T-helper 2 cell treated with Interferon-gamma antibody and Interleukin-4, amounts not matched to agents 5 μg/mL and 100 μg/mL, for 36 hours (primary cell): ENCODE measurements at regions not wholly inside any gene's neighbourhood (a gene's known extent, or its start where the extent isn't known, plus 50 kb on each side); places are given as distances from the start of the nearest gene placed in this dataset.

Experiments used
- DNase-seq: peaks from one replicate; pipeline ENCODE4 v3.0.0; 2021; ENCODE audit warnings: low spot score
- H3K27ac Mint-ChIP-seq: one replicate; pipeline ENCODE4 v1.8.0; 2021; ENCODE audit warnings: mild to moderate bottlenecking, mixed read lengths
- H3K27me3 Mint-ChIP-seq: one replicate; pipeline ENCODE4 v1.8.0; 2021; ENCODE audit warnings: low read depth, mixed read lengths
- H3K36me3 Mint-ChIP-seq: one replicate; pipeline ENCODE4 v1.8.0; 2021; ENCODE audit warnings: low read depth, mixed read lengths
- H3K4me1 Mint-ChIP-seq: one replicate; pipeline ENCODE4 v1.8.0; 2021; ENCODE audit warnings: low read depth, mixed read lengths
- H3K4me3 Mint-ChIP-seq: one replicate; pipeline ENCODE4 v1.8.0; 2022; ENCODE audit warnings: mild to moderate bottlenecking, moderate library complexity, mixed read lengths
- H3K9me3 Mint-ChIP-seq: one replicate; pipeline ENCODE4 v1.8.0; 2021; ENCODE audit warnings: mixed read lengths

DNA sequence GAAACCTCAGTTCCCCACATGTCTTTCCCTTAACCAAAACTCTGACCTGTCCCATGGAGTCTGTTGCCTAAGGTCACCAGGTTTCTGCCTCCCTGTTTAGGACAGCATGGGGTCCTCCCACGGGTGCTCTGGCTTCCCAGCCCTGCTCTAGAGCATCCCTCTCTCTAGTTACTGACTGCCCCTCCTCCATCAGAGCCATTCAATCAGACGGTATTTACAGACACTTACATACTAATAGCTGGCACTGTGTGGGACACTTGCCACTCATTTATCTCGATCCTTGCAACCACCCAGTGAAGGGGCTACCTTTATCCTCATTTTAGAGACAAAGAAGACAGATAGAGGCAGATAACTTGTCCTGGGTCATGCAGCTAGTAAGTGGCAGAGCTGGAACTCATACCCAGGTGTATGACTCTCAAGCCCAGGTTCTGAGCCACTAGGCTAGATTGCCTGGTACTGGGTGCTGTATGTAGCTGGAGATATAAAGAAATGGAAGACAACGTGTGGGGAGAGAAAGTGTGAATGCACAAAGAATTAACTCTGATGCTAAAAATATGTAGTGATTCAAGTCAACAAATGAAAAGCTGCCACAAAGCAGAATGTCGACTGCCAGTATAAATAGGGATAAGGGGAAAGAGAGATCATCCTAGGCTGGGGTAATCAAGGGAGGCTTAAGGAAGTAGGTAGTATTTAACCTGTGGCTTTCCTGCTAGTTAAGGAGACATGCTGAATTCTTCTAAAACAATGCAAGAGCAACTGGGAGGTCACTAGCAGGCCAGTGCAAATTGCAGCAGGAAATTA is 52.5 kb upstream of the PDE8B start:
- H3K27me3 Mint-ChIP-seq, result peaks cover 8% of the 10 kb centered on the region
- peaks cover 16% of the 10 kb centered on the region for H3K4me1 Mint-ChIP-seq
- H3K4me3 Mint-ChIP-seq, result no peak overlapping the region
- H3K36me3 Mint-ChIP-seq, result no peaks in the 10 kb centered on the region
- no peaks in the 10 kb centered on the region for H3K9me3 Mint-ChIP-seq
- no peak overlapping the region for H3K27ac Mint-ChIP-seq
- no peak for DNase-seq

DNA sequence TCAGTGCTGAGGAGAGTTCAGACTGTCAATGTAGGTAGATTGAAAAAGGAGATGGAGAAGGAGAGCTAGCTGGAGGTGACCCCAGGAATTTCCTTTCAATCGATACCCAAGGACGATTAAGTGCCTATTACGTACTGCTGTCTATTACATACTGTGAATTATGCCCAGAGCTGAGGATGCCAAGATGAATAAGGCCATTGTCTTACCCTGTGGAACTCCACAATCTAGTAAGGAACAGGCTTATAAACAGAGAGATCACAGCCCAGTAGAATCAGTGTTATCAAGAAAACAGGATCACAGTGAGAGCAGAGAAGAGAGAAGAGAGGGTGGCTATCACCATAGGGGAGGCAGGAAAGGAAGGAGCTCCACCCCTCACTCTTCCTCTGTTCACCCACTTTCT is 54.1 kb upstream of the PDE8B start:
- DNase-seq, result no peak
- Mint-ChIP-seq H3K4me1 (peaks cover 16% of the 10 kb centered on the region), H3K9me3 (no peaks in the 10 kb centered on the region), H3K36me3 (no peaks in the 10 kb centered on the region), H3K27me3 (peaks cover 10% of the 10 kb centered on the region), H3K4me3 (no peak overlapping the region), H3K27ac (no peak overlapping the region)

GRCh38 chr5:77155179-77155785 is 55.2 kb upstream of the PDE8B start:
- no peak for DNase-seq
- Mint-ChIP-seq H3K4me1 (peaks cover 16% of the 10 kb centered on the region), H3K9me3 (no peaks in the 10 kb centered on the region), H3K27ac (no peak overlapping the region), H3K27me3 (peaks cover 16% of the 10 kb centered on the region), H3K36me3 (no peaks in the 10 kb centered on the region), H3K4me3 (no peak overlapping the region)

DNA sequence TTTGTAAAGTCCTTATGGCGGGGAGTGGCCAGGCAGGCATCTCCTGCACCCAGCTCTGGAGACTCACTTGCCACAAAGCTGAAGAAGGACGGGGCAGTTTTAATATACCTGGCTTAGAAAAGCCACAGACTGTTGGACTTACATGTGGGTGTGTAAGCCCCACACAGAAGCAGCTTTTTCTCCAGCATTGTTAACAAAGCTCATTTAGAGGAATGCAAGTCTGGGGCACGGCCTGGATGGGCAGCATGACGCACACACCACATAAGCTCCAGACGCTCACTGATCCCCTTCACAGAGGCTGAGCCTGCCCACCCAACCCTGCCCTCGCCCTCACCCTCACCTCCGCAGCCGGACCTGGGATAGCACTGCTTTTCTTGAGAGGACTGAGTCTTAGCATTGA is 58.0 kb upstream of the PDE8B start:
- DNase-seq, result no peak
- no peaks in the 10 kb centered on the region for H3K9me3 Mint-ChIP-seq
- peaks cover 24% of the 10 kb centered on the region for H3K4me1 Mint-ChIP-seq
- peaks cover 20% of the 10 kb centered on the region for H3K27me3 Mint-ChIP-seq
- H3K27ac Mint-ChIP-seq, result no peak overlapping the region
- no peak overlapping the region for H3K4me3 Mint-ChIP-seq
- H3K36me3 Mint-ChIP-seq, result no peaks in the 10 kb centered on the region

- Mint-ChIP-seq H3K27ac (no peak overlapping the region), H3K9me3 (no peaks in the 10 kb centered on the region), H3K36me3 (no peaks in the 10 kb centered on the region)
These were observed 59.0 kb upstream of the PDE8B start for GRCh38 chr5:77151501-77151900.

DNA sequence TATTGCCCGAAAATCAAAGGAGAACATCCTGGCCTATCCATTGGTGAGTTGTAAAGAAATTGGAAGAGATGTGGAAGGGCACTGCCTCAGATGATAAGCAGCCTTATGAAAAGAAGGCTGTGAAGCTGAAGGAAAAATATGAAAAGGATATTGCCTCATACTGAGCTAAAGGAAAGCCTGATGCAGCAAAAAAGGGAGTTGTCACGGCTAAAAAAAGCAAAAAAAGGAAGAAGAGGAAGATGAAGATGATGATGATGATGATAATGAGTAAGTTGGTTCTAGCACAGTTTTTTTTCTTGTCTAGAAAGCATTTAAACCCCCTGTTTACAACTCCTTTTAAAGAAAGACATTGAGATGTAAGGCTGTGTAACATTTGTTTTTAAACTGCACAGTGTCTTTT is 59.8 kb upstream of the ZBED3 start:
- Mint-ChIP-seq H3K27ac (no peak overlapping the region), H3K36me3 (no peaks in the 10 kb centered on the region), H3K4me1 (peaks cover 19% of the 10 kb centered on the region), H3K27me3 (peaks cover 24% of the 10 kb centered on the region), H3K4me3 (no peak overlapping the region), H3K9me3 (no peaks in the 10 kb centered on the region)
- DNase-seq, result no peak

More at GRCh38 chr5:77151501-77151900, 59.0 kb upstream of the PDE8B start:
- DNase-seq, result no peak
- peaks cover 16% of the 10 kb centered on the region for H3K27me3 Mint-ChIP-seq
- H3K4me3 Mint-ChIP-seq, result no peak overlapping the region
- H3K4me1 Mint-ChIP-seq, result peaks cover 25% of the 10 kb centered on the region

DNA sequence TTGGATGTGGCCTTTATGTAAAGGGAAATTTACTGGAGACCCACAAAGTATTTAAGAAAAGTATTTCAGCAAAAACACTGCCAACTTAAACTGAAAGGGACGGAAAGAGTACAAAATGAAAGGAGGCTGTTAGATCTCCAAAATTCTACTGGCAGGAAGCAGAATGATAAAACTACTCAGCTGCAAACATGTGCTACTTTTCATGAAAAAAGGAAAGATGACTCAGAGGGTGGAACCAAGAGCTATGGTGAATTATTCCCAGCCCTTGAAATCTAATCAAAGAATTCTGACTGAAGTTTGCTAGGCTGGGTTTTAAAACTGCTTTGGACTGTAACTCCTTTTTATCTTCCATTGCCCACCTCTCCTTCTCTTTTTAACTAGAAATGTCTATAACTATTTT is 58.6 kb upstream of the ZBED3 start:
- H3K36me3 Mint-ChIP-seq, result no peaks in the 10 kb centered on the region
- H3K4me1 Mint-ChIP-seq, result peaks cover 19% of the 10 kb centered on the region
- no peak overlapping the region for H3K4me3 Mint-ChIP-seq
- DNase-seq, result no peak
- H3K27ac Mint-ChIP-seq, result no peak overlapping the region
- no peaks in the 10 kb centered on the region for H3K9me3 Mint-ChIP-seq
- peaks cover 16% of the 10 kb centered on the region for H3K27me3 Mint-ChIP-seq

DNA sequence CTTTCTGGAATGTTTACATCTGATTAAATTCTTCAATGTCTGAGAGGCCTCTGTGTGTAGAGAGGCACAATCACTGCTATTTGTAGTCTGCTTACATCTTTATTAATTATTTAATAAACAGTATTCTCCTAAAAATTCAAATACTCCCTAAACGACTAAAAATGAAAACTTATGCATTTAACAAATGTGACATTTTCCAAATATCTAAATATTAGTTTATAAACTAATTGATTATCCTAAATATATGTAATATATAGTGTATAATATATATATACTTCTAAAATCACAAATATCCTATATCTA is 57.7 kb upstream of the ZBED3 start:
- Mint-ChIP-seq H3K27me3 (peaks cover 11% of the 10 kb centered on the region), H3K36me3 (no peaks in the 10 kb centered on the region), H3K4me3 (no peak overlapping the region), H3K27ac (no peak overlapping the region), H3K4me1 (peaks cover 19% of the 10 kb centered on the region), H3K9me3 (no peaks in the 10 kb centered on the region)
- no peak for DNase-seq

- H3K27me3 Mint-ChIP-seq, result peaks cover 9% of the 10 kb centered on the region
- no peak overlapping the region for H3K27ac Mint-ChIP-seq
- H3K36me3 Mint-ChIP-seq, result no peaks in the 10 kb centered on the region
- no peaks in the 10 kb centered on the region for H3K9me3 Mint-ChIP-seq
- DNase-seq, result peak; percentile 41
- peaks cover 19% of the 10 kb centered on the region for H3K4me1 Mint-ChIP-seq
- no peak overlapping the region for H3K4me3 Mint-ChIP-seq
These were observed 57.1 kb upstream of the ZBED3 start for GRCh38 chr5:77143998-77144836.

DNA sequence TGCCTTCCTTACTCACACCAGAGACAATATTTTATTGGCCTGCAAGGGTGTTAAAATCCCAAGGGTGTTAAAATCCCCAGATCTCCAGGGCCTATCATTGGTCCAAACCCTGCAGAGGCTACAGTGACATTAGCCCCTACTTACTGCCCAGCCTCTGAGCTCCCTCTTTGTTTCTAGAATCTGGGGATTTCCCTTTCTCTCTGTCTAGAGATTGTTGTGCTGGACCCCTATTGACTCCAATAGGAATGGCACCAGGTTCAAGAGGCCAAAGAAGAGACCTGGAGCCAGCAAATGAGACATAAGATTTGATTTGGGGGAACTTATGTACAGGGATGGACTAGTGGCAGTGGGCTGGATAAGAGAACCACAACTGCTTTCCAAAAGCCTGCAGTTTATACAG is 53.3 kb upstream of the ZBED3 start:
- H3K4me3 Mint-ChIP-seq, result no peak overlapping the region
- DNase-seq, result no peak
- peaks cover 3% of the 10 kb centered on the region for H3K4me1 Mint-ChIP-seq
- no peaks in the 10 kb centered on the region for H3K9me3 Mint-ChIP-seq
- H3K27me3 Mint-ChIP-seq, result peaks cover 18% of the 10 kb centered on the region
- H3K27ac Mint-ChIP-seq, result no peak overlapping the region
- no peaks in the 10 kb centered on the region for H3K36me3 Mint-ChIP-seq

DNA sequence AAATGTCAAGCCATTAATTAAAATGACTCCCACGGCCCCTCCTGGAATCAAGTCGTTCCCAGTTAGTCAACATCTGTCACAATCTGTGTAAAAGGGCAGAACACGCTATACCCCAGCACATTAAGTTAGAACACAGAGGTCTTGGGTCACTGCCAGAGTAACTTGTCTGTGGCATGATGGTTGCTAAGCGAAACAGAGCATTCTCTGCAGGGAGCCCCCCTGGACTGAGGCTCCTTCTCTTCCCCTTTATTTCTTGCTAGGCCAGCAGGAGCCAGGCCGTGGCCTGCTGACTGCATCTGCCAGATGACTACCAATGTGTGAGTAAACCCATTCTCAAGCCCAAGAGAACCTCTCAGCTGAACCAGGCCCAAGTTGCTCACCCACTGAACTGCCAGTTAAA is 51.9 kb upstream of the ZBED3 start:
- Mint-ChIP-seq H3K4me3 (no peak overlapping the region), H3K9me3 (no peaks in the 10 kb centered on the region), H3K36me3 (no peaks in the 10 kb centered on the region), H3K27ac (no peak overlapping the region), H3K27me3 (peaks cover 21% of the 10 kb centered on the region), H3K4me1 (no peaks in the 10 kb centered on the region)
- DNase-seq, result no peak
